PC-9 (cell line): ENCODE measurements at regions not wholly inside any gene's neighbourhood (a gene's known extent, or its start where the extent isn't known, plus 50 kb on each side); places are given as distances from the start of the nearest gene placed in this dataset.

ENCODE experiments used
- BruUV-seq: library from RNA; stranded (reverse); fragments of 400-500 nt; replicated peaks from 2 replicates; lab custom pipeline; 2021; lab: Mats Ljungman, UMichigan
- CTCF ChIA-PET: fragments of 300-600 bp; sonication (Branson Sonifier 250); formaldehyde crosslinking; loops from one replicate; lab custom pipeline; 2022; ENCODE audit warnings: antibody characterized with exemption; lab: Charles Lee
- POLR2A ChIA-PET: fragments of 300-600 bp; sonication (Branson Sonifier 250); formaldehyde crosslinking; loops from one replicate; lab custom pipeline; 2022; ENCODE audit warnings: antibody characterized with exemption; ENCODE audit not compliant: unreplicated experiment; lab: Charles Lee
- DNase-seq, 2 experiments: peaks; one replicate each; pipeline versions ENCODE4 v3.0.0 to v3.0.0-alpha.2; 2015 to 2022; ENCODE audit warnings: mixed read lengths in 1 of 2
- H2AFZ ChIP-seq: fragments of 200-600 bp; sonication (generic); 2 replicates; pipeline ENCODE4 v1.8.1; 2017; ENCODE audit warnings: antibody characterized with exemption
- H3F3A ChIP-seq: fragments of 200-600 bp; sonication (generic); 2 replicates; pipeline ENCODE4 v1.8.1; 2017; ENCODE audit warnings: antibody characterized with exemption, mild to moderate bottlenecking, low read depth; ENCODE audit not compliant: insufficient read depth
- H3K27ac ChIP-seq: fragments of 200-600 bp; sonication (generic); 2 replicates; pipeline ENCODE4 v1.6.1; 2016; ENCODE audit warnings: mixed run types
- H3K27me3 ChIP-seq: fragments of 200-600 bp; sonication (generic); 2 replicates; pipeline ENCODE4 v1.6.1; 2016; ENCODE audit warnings: low read depth, mixed run types; ENCODE audit not compliant: insufficient read depth
- H3K36me3 ChIP-seq: fragments of 200-600 bp; sonication (generic); 2 replicates; pipeline ENCODE4 v1.6.1; 2016; ENCODE audit warnings: low read depth, mixed run types
- H3K4me1 ChIP-seq: fragments of 200-600 bp; sonication (generic); replicated peaks from 2 replicates; pipeline ENCODE4 v1.6.1; 2016; ENCODE audit warnings: mixed run types; ENCODE audit not compliant: insufficient read depth
- H3K4me2 ChIP-seq: fragments of 200-600 bp; sonication (generic); 2 replicates; pipeline ENCODE4 v1.6.1; 2017; ENCODE audit warnings: mixed run types
- H3K4me3 ChIP-seq: fragments of 200-600 bp; sonication (generic); 2 replicates; pipeline ENCODE4 v1.6.1; 2016; ENCODE audit warnings: mixed run types
- H3K79me2 ChIP-seq: fragments of 200-600 bp; sonication (generic); 2 replicates; pipeline ENCODE4 v1.6.1; 2017; ENCODE audit warnings: low read depth, mixed run types
- H3K9me2 ChIP-seq: fragments of 200-600 bp; sonication (generic); 2 replicates; pipeline ENCODE4 v1.8.1; 2017; ENCODE audit warnings: mild to moderate bottlenecking; ENCODE audit not compliant: insufficient read depth
- H3K9me3 ChIP-seq: fragments of 200-600 bp; sonication (generic); 2 replicates; pipeline ENCODE4 v1.8.1; 2016; ENCODE audit warnings: low read depth; ENCODE audit not compliant: insufficient read depth
- H4K20me1 ChIP-seq: fragments of 200-600 bp; sonication (generic); 2 replicates; pipeline ENCODE4 v1.8.1; 2017; ENCODE audit not compliant: insufficient read depth
- EZH2 ChIP-seq: fragments of 200-600 bp; sonication (generic); IDR thresholded peaks from 2 replicates; pipeline ENCODE4 v1.8.0; 2017; ENCODE audit warnings: antibody characterized with exemption, low read depth
- intact Hi-C: fragments of 100-400 bp; cut with micrococcal nuclease; formaldehyde crosslinking; loops from one replicate; pipeline ENCODE4 v1.10.0; 2022; ENCODE audit not compliant: unreplicated experiment
- TF ChIP-seq, protein P1 (sequence below): fragments of 200-600 bp; sonication (generic); conservative IDR thresholded peaks from 2 replicates; pipeline ENCODE4 v1.6.1; 2017; ENCODE audit warnings: mixed run types, antibody characterized with exemption, mild to moderate bottlenecking, moderate library complexity

DNA sequence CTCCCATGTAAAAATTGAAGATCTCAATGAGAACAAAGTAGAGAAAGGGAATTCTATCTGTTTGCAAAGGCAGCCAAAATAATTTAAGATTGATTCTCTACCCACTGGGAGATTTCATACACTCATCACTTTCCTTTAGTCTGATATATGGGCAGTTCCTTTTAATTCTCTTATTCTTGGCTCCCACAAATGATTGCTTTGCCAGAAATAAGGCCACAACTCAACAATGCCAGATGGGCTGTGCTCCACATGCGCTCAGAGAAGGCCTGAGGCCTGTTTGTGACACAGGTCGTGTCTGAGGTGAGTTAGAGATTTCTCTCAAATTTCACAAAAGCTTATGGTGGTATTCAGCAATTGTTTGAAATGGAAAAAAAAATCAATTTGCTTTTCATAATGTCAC is 501.9 kb upstream of the SEMA3D start:
- Histone ChIP-seq H3F3A (no peaks in the 10 kb centered on the region), H3K4me1 (no peaks in the 10 kb centered on the region), H3K27ac (no peak overlapping the region), H3K4me2 (no peak overlapping the region), H3K27me3 (no peaks in the 10 kb centered on the region), H2AFZ (no peak overlapping the region), H3K36me3 (no peaks in the 10 kb centered on the region), H3K4me3 (no peak overlapping the region), H3K9me2 (no peaks in the 10 kb centered on the region), H4K20me1 (no peaks in the 10 kb centered on the region), H3K79me2 (no peaks in the 10 kb centered on the region), H3K9me3 (no peaks in the 10 kb centered on the region)
- no peak for TF ChIP-seq EZH2
- TF ChIP-seq, protein P1, sequence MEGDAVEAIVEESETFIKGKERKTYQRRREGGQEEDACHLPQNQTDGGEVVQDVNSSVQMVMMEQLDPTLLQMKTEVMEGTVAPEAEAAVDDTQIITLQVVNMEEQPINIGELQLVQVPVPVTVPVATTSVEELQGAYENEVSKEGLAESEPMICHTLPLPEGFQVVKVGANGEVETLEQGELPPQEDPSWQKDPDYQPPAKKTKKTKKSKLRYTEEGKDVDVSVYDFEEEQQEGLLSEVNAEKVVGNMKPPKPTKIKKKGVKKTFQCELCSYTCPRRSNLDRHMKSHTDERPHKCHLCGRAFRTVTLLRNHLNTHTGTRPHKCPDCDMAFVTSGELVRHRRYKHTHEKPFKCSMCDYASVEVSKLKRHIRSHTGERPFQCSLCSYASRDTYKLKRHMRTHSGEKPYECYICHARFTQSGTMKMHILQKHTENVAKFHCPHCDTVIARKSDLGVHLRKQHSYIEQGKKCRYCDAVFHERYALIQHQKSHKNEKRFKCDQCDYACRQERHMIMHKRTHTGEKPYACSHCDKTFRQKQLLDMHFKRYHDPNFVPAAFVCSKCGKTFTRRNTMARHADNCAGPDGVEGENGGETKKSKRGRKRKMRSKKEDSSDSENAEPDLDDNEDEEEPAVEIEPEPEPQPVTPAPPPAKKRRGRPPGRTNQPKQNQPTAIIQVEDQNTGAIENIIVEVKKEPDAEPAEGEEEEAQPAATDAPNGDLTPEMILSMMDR = no peak
- intact Hi-C loops = no loop called here
- ChIA-PET CTCF (no interaction called here), POLR2A (no interaction called here)
- DNase-seq = no peak
- no TSS peak for BruUV-seq

DNA sequence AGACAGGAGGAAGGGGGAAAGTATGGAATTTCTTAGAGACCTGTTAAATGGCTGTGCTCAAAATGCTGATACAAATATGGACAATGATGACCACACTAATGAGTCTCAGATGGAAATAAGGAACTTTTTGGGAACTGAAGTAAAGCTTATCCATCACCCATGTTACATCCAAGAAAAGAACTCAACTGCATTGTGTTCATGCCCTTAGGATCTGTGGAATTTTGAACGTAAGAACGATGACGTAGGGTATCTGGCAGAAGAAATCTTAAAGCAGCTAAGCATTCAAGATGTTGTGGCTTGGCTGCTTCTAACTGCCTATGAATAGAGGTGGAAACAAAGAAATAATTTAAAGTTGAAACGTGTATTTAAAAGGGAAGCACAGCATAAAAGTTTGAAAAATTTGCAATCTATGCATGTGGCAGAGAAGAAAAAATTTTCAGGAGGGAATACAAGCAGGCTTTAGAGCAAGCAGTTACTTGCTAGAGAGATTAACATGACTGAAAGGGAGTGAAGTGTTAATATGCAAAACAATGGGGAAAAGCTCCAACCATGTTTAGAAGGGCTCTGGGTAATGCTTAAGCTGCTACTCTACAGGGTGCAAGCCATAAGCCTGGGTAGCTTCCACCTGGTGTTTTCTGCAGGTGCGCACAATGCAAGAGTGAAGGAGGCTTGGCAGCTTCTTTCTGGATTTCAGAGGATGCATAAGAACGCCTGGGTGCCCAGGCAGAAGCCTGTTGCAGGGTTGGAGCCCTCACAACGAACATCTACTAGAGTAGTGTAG is 499.7 kb upstream of the SEMA3D start:
- no peaks in the 10 kb centered on the region for H3K4me1 ChIP-seq
- no peaks in the 10 kb centered on the region for H3K79me2 ChIP-seq
- no peaks in the 10 kb centered on the region for H3K27me3 ChIP-seq
- H3K9me3 ChIP-seq = peaks cover 5% of the 10 kb centered on the region; the same call in 1 of the 2 replicates
- H4K20me1 ChIP-seq = no peaks in the 10 kb centered on the region
- H3K9me2 ChIP-seq = no peaks in the 10 kb centered on the region
- no peaks in the 10 kb centered on the region for H3F3A ChIP-seq
- H2AFZ ChIP-seq = no peak overlapping the region
- no peak for TF ChIP-seq EZH2
- TF ChIP-seq, protein P1 = no peak
- ChIA-PET POLR2A (no interaction called here), CTCF (no interaction called here)
- intact Hi-C loops = no loop called here
- no peak for DNase-seq
- H3K36me3 ChIP-seq = no peaks in the 10 kb centered on the region
- no peak overlapping the region for H3K4me2 ChIP-seq
- BruUV-seq = no TSS peak
- H3K4me3 ChIP-seq = no peak overlapping the region
- no peak overlapping the region for H3K27ac ChIP-seq

DNA sequence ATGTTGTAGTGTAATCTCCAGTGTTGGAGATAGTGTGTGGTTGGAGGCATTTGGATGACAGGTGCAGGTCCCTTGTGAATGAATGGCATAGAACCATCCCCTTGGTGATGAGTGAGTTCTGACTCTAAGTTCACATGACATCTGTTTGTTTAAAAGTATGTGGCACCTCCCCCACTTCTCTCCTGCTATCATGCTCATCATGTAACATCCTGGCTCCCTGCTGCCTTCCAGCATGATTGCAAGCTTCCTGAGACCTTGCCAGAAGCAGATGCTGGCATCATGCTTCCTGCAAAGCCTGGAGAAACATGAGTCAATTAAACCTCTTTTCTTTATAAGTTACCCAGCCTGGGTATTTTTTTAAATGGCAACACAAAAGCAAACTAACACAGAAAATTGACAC is 499.0 kb upstream of the SEMA3D start:
- Histone ChIP-seq H3K9me2 (no peaks in the 10 kb centered on the region), H4K20me1 (no peaks in the 10 kb centered on the region), H3K27ac (no peak overlapping the region), H3K27me3 (no peaks in the 10 kb centered on the region), H3K79me2 (no peaks in the 10 kb centered on the region), H2AFZ (no peak overlapping the region), H3K4me2 (no peak overlapping the region), H3K36me3 (no peaks in the 10 kb centered on the region), H3K9me3 (peaks cover 5% of the 10 kb centered on the region; the same call in 1 of the 2 replicates), H3F3A (no peaks in the 10 kb centered on the region), H3K4me3 (no peak overlapping the region), H3K4me1 (no peaks in the 10 kb centered on the region)
- CTCF ChIA-PET = interaction anchor here (0.6 kb wide), 1 partner anchor 892 kb away, joined by 6 read pairs; no protein-coding TSS in a partner anchor
- DNase-seq = no peak
- POLR2A ChIA-PET = no interaction called here
- intact Hi-C loops = no loop called here
- BruUV-seq = no TSS peak
- TF ChIP-seq, protein P1 = no peak
- TF ChIP-seq EZH2 = no peak
